ENCODE measurements at regions not wholly inside any gene's neighbourhood (a gene's known extent, or its start where the extent isn't known, plus 50 kb on each side); places are given as distances from the start of the nearest gene placed in this dataset.

- TF ChIP-seq CTCF (IDR thresholded peaks at IDR 0.05) (no peak), POLR2AphosphoS5 (IDR thresholded peaks at IDR 0.05; ENCODE audit: insufficient read depth in 1 of 2, low read depth in 1 of 2) (no peak), POLR2A (IDR thresholded peaks at IDR 0.05) (no peak)
These were observed 833.0 kb downstream of the EPHA7 start for GRCh38 chr6:92586236-92586977.
